Panc1 (cell line): ENCODE measurements at regions not wholly inside any gene's neighbourhood (a gene's known extent, or its start where the extent isn't known, plus 50 kb on each side); places are given as distances from the start of the nearest gene placed in this dataset.

Experiments used
- ATAC-seq: fragments of 200-7000 bp; cut with Tn5 transposase; 2 replicates; pipeline ENCODE4 v1.9.1; 2020; ENCODE audit warnings: mild to moderate bottlenecking, moderate library complexity
- BruUV-seq: library from RNA; stranded (reverse); fragments of 400-500 nt; replicated peaks from 2 replicates; lab custom pipeline; 2021; lab: Mats Ljungman, UMichigan
- CTCF ChIA-PET: fragments of 300-600 bp; sonication (Branson Sonifier 250); formaldehyde crosslinking; loops from one replicate; lab custom pipeline; 2022; ENCODE audit warnings: antibody characterized with exemption; lab: Charles Lee
- POLR2A ChIA-PET: fragments of 300-600 bp; sonication (Branson Sonifier 250); formaldehyde crosslinking; loops from one replicate; lab custom pipeline; 2022; ENCODE audit warnings: antibody characterized with exemption; lab: Charles Lee
- DNase-seq: peaks from one replicate; pipeline ENCODE4 v3.0.0-alpha.2; 2010; ENCODE audit warnings: low read depth, low spot score
- H3K27ac ChIP-seq: 2 replicates; pipeline ENCODE4 v1.5.1; 2011; ENCODE audit warnings: mild to moderate bottlenecking, low read length, inconsistent platforms
- H3K27me3 ChIP-seq: fragments of 200-500 bp; sonication (Bioruptor generic); 2 replicates; pipeline ENCODE4 v1.6.0; 2014; ENCODE audit warnings: low read length, inconsistent platforms; ENCODE audit not compliant: control insufficient read depth, insufficient read depth
- H3K36me3 ChIP-seq: fragments of 200-500 bp; sonication (Bioruptor generic); 2 replicates; pipeline ENCODE4 v1.5.1; 2014; ENCODE audit warnings: inconsistent platforms, mild to moderate bottlenecking, low read length, moderate library complexity; ENCODE audit not compliant: control insufficient read depth, insufficient read depth
- H3K4me1 ChIP-seq: 2 replicates; pipeline ENCODE4 v1.5.1; 2011; ENCODE audit warnings: inconsistent platforms, mild to moderate bottlenecking, low read length, moderate library complexity; ENCODE audit not compliant: control insufficient read depth, insufficient read depth
- H3K4me3 ChIP-seq, 2 experiments: 2 replicates each; pipeline ENCODE4 v1.5.1; 2011 to 2012; ENCODE audit warnings: low read depth in 2 of 2, low read length in 2 of 2, mild to moderate bottlenecking in 2 of 2, inconsistent platforms in 1 of 2, moderate library complexity in 1 of 2
- H3K9me3 ChIP-seq: fragments of 200-500 bp; sonication (Bioruptor generic); 2 replicates; pipeline ENCODE4 v1.5.1; 2014; ENCODE audit warnings: low read depth, mild to moderate bottlenecking, inconsistent platforms, low read length, moderate library complexity; ENCODE audit not compliant: control insufficient read depth, insufficient read depth
- POLR2AphosphoS5 ChIP-seq: IDR thresholded peaks from 2 replicates; pipeline ENCODE4 v1.6.1; 2012; ENCODE audit warnings: mild to moderate bottlenecking, low read depth, low read length, moderate library complexity
- SIN3A ChIP-seq: IDR thresholded peaks from 2 replicates; pipeline ENCODE4 v1.6.1; 2012; ENCODE audit warnings: low read depth, mild to moderate bottlenecking, low read length, moderate library complexity, borderline replicate concordance; ENCODE audit not compliant: insufficient read depth
- TCF7L2 ChIP-seq: IDR thresholded peaks from 2 replicates; pipeline ENCODE4 v1.6.1; 2011; ENCODE audit warnings: mild to moderate bottlenecking, low read depth, low read length, inconsistent platforms
- in situ Hi-C: cut with HindIII; loops from 2 replicates; pipeline ENCODE4 v1.10.0; 2016; ENCODE audit warnings: low sequenced_read_pairs, low pct_unique_long_range_greater_than_20kb
- intact Hi-C: fragments of 100-400 bp; cut with micrococcal nuclease; formaldehyde crosslinking; loops from one replicate; pipeline ENCODE4 v1.10.0; 2022; ENCODE audit not compliant: unreplicated experiment
- TF ChIP-seq, protein P1 (sequence below): fragments of 450-650 bp; IDR thresholded peaks from 2 replicates; pipeline ENCODE4 v1.5.1; 2017; ENCODE audit warnings: mild to moderate bottlenecking
- TF ChIP-seq, protein P2 (sequence below), 2 experiments: IDR thresholded peaks; 2 replicates each; pipeline ENCODE4 v1.6.1; 2011 to 2012; ENCODE audit warnings: low read depth in 2 of 2, control low read depth in 1 of 2, low read length in 1 of 2, mild to moderate bottlenecking in 1 of 2, moderate library complexity in 1 of 2; ENCODE audit not compliant: insufficient read depth in 1 of 2

GRCh38 chr15:61620151-61620550 lies 391.0 kb upstream of the RORA start:
- intact Hi-C loops: loop anchor here (2.0 kb wide), 1 partner anchor 455 kb away; no protein-coding TSS in a partner anchor
- ChIA-PET POLR2A (no interaction called here), CTCF (no interaction called here)
- Histone ChIP-seq H3K36me3 (no peaks in the 10 kb centered on the region), H3K27me3 (no peaks in the 10 kb centered on the region; the same call in 1 of the 2 replicates), H3K4me1 (no peaks in the 10 kb centered on the region), H3K4me3 (no peak overlapping the region), H3K27ac (no peak overlapping the region), H3K9me3 (no peaks in the 10 kb centered on the region)
- ATAC-seq (no peak), DNase-seq (no peak)
- in situ Hi-C loops: no loop called here
- TF ChIP-seq, protein P1, sequence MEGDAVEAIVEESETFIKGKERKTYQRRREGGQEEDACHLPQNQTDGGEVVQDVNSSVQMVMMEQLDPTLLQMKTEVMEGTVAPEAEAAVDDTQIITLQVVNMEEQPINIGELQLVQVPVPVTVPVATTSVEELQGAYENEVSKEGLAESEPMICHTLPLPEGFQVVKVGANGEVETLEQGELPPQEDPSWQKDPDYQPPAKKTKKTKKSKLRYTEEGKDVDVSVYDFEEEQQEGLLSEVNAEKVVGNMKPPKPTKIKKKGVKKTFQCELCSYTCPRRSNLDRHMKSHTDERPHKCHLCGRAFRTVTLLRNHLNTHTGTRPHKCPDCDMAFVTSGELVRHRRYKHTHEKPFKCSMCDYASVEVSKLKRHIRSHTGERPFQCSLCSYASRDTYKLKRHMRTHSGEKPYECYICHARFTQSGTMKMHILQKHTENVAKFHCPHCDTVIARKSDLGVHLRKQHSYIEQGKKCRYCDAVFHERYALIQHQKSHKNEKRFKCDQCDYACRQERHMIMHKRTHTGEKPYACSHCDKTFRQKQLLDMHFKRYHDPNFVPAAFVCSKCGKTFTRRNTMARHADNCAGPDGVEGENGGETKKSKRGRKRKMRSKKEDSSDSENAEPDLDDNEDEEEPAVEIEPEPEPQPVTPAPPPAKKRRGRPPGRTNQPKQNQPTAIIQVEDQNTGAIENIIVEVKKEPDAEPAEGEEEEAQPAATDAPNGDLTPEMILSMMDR: no peak
- TF ChIP-seq, protein P2, sequence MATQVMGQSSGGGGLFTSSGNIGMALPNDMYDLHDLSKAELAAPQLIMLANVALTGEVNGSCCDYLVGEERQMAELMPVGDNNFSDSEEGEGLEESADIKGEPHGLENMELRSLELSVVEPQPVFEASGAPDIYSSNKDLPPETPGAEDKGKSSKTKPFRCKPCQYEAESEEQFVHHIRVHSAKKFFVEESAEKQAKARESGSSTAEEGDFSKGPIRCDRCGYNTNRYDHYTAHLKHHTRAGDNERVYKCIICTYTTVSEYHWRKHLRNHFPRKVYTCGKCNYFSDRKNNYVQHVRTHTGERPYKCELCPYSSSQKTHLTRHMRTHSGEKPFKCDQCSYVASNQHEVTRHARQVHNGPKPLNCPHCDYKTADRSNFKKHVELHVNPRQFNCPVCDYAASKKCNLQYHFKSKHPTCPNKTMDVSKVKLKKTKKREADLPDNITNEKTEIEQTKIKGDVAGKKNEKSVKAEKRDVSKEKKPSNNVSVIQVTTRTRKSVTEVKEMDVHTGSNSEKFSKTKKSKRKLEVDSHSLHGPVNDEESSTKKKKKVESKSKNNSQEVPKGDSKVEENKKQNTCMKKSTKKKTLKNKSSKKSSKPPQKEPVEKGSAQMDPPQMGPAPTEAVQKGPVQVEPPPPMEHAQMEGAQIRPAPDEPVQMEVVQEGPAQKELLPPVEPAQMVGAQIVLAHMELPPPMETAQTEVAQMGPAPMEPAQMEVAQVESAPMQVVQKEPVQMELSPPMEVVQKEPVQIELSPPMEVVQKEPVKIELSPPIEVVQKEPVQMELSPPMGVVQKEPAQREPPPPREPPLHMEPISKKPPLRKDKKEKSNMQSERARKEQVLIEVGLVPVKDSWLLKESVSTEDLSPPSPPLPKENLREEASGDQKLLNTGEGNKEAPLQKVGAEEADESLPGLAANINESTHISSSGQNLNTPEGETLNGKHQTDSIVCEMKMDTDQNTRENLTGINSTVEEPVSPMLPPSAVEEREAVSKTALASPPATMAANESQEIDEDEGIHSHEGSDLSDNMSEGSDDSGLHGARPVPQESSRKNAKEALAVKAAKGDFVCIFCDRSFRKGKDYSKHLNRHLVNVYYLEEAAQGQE (IDR thresholded peaks at IDR 0.05; ENCODE audit: insufficient read depth in 1 of 2, low read depth in 2 of 2, low read length in 1 of 2): no peak
- TF ChIP-seq SIN3A: no peak
- TF ChIP-seq TCF7L2: no peak
- TF ChIP-seq POLR2AphosphoS5: no peak
- no TSS peak for BruUV-seq

DNA sequence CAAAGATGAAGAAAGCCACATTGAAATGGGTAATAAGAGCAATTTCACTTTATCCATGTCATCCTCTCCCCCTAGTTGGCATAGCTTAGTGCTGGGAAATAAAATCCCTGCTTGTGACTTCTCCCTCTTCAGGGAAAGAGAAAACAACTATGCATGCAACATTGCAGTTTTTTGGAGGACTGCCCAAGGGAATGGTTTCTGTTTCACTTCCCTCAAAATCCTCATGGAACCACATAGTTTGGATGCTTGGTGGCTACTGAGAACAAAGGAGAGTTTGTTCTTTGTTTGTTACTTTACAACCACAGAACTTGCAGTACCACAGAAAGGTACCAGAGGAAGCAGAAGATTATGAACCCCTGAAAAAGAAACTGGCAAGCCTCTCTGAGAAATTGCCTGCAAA lies 384.6 kb upstream of the RORA start:
- ChIA-PET CTCF (no interaction called here), POLR2A (no interaction called here)
- DNase-seq (no peak), ATAC-seq (no peak)
- in situ Hi-C loops: no loop called here
- intact Hi-C loops: no loop called here
- Histone ChIP-seq H3K9me3 (no peaks in the 10 kb centered on the region), H3K36me3 (no peaks in the 10 kb centered on the region), H3K4me1 (no peaks in the 10 kb centered on the region), H3K27me3 (no peaks in the 10 kb centered on the region), H3K4me3 (no peak overlapping the region), H3K27ac (no peak overlapping the region)
- TF ChIP-seq SIN3A (no peak), POLR2AphosphoS5 (no peak), TCF7L2 (no peak)
- TF ChIP-seq, protein P1: no peak
- TF ChIP-seq, protein P2 (IDR thresholded peaks at IDR 0.05; ENCODE audit: insufficient read depth in 1 of 2, low read depth in 2 of 2, low read length in 1 of 2): no peak
- BruUV-seq: no TSS peak
